Activated CD4-positive, alpha-beta T cell treated with anti-CD3 and anti-CD28 coated beads for 4 hours (primary cell): ENCODE measurements at regions not wholly inside any gene's neighbourhood (a gene's known extent, or its start where the extent isn't known, plus 50 kb on each side); places are given as distances from the start of the nearest gene placed in this dataset.
"Not testable (repeated sequence)": the region's sequence is repeated elsewhere in the genome, so short reads cannot be mapped to it uniquely, and the experiment has no call there.

Source experiments
- DNase-seq, 2 donors: peaks; one replicate each; pipeline ENCODE4 v3.0.0-alpha.2; 2020

DNA sequence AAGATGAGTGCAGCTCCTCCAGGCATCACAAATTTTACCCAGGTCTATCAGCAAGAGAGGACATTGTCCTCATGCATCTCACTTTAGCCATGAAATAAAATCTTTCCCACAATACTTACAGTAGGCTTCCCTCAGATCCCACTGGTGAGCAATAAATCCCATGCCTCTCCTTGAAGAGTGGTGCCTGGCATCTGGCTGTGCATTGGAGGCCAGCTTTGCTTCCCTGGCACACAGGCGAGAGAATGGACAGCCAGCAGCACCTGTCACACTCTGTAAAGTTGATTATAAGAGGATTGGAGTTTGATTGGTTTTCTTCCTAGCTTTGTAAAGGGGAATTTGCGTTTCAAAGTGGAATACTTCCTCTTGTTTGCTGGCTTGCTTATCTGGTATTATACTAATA lies 1153.9 kb downstream of the AACS start:
- DNase-seq = no peak

DNA sequence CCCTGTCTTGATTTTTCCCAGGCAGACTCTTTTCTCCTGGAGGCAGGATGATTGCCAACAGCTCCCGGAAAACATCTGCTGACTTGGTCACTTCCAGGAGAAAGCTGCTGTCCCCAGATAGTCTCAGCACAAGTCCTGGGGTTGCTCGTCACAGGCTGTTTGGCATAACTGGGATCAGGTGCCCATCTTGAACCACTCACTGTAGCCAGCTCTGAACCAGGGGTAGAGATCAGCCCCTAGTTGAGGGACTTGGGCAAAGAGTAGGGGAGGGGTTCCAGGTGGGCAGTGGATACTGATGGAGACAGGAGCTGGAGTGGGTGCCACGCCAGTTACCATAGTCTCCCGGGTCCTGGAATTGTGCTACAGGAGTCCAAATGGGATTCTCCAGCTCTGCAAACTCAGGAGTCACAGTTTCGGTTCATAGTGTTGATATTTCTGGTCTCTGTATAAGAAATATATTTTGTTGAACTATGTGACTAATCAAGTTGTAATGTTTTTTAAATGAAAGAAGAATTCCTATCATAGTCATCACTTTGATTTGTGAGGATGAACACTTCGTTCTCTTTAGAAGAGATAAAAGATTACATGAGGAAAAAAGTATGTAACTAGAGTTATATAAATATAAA lies 1154.5 kb downstream of the AACS start:
- no peak for DNase-seq

DNA sequence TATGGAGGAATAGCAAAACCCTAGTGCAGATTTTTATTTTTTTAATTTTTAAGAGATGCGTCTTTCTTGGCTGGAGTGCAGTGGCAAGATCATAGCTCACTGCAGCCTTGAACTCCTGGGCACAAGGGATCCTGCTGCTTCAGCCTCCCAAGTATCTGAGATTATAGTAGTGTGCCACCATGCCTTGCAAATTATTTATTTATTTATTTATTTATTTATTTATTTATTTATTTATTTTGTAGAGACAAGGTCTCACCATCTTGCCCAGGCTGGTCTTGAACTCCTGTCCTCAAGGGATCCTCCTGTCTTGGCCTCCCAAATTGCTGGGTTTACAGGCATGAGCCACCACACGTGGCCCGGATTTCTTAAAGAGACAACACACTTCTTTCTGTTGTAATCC lies 1158.8 kb downstream of the AACS start:
- DNase-seq = no peak

DNA sequence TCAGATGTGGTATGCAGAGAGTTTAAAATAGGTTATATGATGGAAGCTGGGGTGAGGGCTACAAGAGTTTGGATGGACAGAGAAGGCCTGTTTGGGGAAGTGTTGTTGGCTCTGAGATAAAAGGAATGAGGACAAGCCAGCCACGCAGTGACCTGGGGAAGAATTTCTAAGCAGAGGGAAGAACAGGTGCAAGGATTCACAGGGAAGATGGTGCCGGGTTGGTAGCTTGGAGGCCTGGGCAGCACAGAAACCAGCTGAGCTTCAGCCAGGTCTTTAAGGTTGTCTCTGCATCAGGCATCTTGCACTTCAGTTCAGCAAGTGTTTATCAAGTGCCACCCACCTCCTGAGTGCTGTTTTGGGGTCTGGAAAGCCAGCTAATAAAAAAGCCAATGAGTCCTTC lies 1163.7 kb downstream of the AACS start:
- no peak for DNase-seq

- DNase-seq = no peak
Measured at GRCh38 chr12:126232711-126233110, 1167.5 kb downstream of the AACS start.

- no peak for DNase-seq
Measured at GRCh38 chr12:126233625-126234024, 1168.4 kb downstream of the AACS start.

GRCh38 chr12:126243814-126244440 lies 1178.7 kb downstream of the AACS start:
- DNase-seq = no peak

DNA sequence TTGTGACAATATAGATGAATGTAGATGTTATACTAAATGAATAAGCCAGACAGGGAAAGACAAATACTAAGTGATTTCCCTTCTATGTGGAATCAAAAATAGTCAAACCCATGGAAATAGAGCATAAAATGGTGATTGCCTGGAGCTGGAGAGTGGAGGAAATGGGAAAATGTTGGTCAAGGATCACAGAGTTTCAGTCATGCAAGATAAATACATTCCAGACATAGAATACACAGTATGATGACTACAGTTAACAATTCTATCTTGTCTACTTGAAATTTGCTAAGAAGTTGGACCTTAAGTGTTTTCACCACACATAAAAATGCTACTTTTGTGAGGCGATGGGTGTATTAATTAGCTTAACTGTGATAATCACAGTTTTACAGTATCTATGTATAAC lies 1182.7 kb downstream of the AACS start:
- no peak for DNase-seq

GRCh38 chr12:126248871-126249403 lies 1183.7 kb downstream of the AACS start:
- DNase-seq = no peak

DNA sequence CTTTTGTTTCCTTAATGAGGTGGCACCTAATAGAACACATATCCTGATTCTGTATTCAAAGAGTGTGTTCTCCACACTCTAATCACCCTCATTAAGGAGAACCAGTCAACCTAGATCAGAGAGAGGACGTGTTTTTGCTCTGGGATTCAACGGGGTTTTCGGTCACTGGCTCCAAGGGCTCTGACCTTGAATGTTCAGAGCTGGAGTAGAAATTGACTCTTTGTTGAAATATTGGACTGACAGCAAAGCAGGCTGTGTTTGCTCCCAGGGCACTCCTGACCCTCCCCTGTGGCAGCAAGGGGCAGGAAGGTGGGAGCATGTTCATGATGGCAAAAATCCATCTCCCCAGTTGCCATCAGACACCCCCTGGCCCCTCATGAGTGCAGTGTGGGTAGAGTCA lies 1193.0 kb downstream of the AACS start:
- DNase-seq = no peak

- no peak for DNase-seq
Measured at GRCh38 chr12:126262829-126263228, 1197.6 kb downstream of the AACS start.

GRCh38 chr12:126268222-126268621 lies 1203.0 kb downstream of the AACS start:
- no peak for DNase-seq

DNA sequence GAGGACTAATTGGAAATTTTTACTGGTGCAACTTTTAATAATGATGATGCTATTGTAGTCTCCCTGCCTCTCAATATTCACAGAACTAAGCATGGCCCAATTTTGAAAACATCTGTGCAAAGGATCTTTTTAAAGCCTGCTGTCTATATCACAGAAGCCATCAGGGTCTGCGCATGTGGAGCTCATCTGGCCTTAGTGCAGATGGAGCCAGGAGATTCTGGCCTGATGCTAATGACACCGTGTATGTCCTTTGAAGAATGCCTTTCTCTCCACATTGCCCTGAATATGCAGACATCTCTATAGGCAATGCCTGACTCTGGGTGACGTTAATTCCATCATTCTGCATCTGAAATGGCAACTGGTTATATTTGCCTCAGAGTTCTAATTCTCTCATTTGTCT lies 1205.9 kb downstream of the AACS start:
- DNase-seq = no peak

GRCh38 chr12:126282691-126283090 lies 1217.5 kb downstream of the AACS start:
- DNase-seq = no peak

- no peak for DNase-seq
Measured at GRCh38 chr12:126286203-126286602, 1221.0 kb downstream of the AACS start.

GRCh38 chr12:126290456-126290855 lies 1225.2 kb downstream of the AACS start:
- DNase-seq = no peak

- DNase-seq = not testable (repeated sequence)
Measured at GRCh38 chr12:126291987-126292386, 1226.8 kb downstream of the AACS start.

DNA sequence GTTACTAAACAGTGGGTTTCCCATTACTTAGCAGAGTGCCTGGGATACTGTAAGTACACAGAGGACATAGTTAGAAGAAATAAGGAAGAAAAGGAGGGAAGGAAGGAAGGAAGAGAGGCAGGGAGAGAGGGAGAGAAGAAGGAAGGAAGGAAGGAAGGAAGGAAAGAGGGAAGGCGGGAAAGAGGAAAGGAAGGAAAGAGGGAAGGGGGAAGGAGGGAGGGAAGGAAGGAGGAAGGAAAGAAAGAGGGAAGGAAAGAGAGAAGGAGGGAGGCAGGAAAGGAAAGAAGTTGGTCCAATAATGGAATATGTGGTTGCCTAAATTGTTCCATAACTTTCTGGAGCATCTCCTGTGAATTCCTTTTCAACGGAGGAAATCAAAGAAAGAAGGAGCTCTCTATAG lies 1230.4 kb downstream of the AACS start:
- no peak for DNase-seq

DNA sequence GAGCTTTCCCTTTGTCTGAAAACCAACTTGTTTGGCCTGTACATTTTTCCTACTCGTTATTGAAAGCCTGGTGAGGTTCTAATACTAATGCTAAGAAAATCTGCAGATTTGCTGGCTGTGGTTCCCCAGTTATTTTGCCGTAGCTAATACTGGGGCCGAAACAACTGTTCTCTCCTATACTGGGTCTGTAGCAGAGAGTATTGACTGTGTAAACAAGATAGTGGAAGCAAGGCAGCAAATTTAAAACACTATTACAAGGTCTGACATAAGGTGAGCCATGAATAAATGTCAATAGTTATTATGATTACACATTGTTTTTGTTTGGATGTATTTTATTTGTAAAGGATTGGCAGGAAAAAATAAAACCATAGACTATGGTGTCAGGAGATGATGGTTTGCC lies 1244.0 kb downstream of the AACS start:
- no peak for DNase-seq

DNA sequence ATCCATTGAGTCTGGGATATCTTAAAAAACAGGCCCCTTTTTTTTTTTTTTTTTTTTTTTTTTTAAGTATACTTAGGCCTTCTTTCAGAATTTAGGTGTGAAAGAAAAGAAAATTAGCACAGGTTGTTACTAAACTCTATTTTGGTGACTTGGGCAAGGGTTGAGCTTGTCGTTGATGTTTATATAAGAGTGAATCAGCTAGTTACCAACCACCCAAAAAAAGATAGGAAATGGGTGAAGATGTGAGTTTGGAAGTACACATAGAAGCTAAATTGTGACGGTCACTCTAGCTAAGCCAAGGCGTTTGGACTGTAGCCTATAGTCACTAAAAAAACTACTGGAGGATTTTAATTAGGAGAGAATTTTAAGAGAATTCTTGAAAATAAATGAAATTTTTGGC lies 1247.2 kb downstream of the AACS start:
- no peak for DNase-seq

DNA sequence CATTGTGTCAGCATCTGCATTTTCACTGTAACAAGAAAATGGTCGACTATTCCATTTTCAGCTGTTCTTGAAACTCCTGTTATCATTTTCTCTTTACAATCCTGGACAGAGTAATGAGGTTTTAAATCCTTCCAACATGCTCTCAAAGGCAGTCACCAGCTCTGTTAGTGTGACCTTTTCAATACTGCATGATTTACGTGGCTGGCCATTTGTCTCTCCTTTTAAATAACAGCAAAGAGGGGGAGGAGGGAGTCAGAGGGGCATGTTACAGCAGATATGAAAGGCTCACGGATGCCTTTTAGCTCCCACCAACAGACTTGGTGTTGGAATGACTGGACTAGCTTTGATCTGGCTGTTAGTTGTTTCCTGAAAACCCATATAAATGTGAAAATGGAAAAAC lies 1251.2 kb downstream of the AACS start:
- DNase-seq = no peak

DNA sequence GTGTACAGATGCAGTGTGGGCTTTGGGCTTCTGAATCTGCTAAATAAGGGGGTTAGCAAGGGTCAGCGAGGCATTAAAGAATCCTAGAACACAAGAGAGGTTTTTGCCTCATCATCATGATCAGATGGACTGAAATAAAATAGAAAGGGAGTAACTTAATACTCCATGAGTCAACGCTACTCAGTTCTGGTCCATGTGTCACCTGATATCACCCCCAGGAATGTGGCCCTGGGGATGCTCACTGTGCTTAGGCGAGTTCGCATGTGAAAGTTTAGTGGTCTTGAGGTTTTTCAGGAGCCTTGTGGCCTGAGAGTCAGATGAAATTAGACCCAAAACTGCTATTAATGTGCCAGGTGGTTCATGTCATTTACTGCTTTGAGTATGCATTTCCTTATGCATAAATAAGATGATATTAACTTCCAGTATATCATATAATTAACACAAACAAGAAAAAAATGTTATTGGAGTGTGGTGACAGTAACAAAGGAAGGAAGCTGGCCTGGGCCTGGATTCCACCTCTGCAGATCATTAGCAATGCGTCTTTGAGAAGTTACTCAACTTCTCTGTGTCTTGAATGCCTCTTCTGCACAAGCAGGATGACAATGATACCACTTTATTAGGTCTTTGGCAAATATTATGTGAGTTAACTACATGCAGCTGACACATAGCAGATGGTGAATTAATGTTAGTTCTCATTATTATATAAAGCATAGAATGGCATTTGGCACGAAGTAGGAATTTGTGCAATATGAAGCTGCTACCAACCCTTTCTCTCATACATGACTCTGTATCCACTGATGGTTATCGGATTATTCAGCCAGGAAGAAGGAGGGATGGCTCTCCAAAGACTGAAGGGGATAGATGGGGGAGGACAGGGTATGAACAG lies 1272.6 kb downstream of the AACS start:
- no peak for DNase-seq

- no peak for DNase-seq
Measured at GRCh38 chr12:126342866-126343265, 1277.6 kb downstream of the AACS start.

- DNase-seq = no peak
Measured at GRCh38 chr12:126343321-126343720, 1278.1 kb downstream of the AACS start.
